ENCODE measurements at regions not wholly inside any gene's neighbourhood (a gene's known extent, or its start where the extent isn't known, plus 50 kb on each side); places are given as distances from the start of the nearest gene placed in this dataset.
"Not testable (repeated sequence)": the region's sequence is repeated elsewhere in the genome, so short reads cannot be mapped to it uniquely, and the experiment has no call there.

- not testable (repeated sequence) for TF ChIP-seq CTCF, POLR2A (IDR thresholded peaks at IDR 0.05)
Measured at GRCh38 chr5:67722582-67722981, 493.0 kb upstream of the PIK3R1 start.
